Spleen (tissue), 11 donors: ENCODE measurements at regions not wholly inside any gene's neighbourhood (a gene's known extent, or its start where the extent isn't known, plus 50 kb on each side); places are given as distances from the start of the nearest gene placed in this dataset.

Source experiments
- DNase-seq: peaks from one replicate; pipeline ENCODE4 v3.0.0-alpha.2; 2020
- H3K27ac ChIP-seq, 8 donors: fragments of 200-600 bp; sonication (generic) in 7 of 8; 1 replicate in 4 of 8; 2 replicates in 4 of 8; pipeline versions ENCODE4 v1.5.0 to v1.8.0; 2016 to 2021; ENCODE audit warnings: inconsistent platforms in 4 of 8, mild to moderate bottlenecking in 4 of 8, moderate library complexity in 1 of 8
- H3K27me3 ChIP-seq, 7 donors: fragments of 200-600 bp; sonication (generic) in 6 of 7; replicated peaks in 1 of 7; 1 replicate in 4 of 7; 2 replicates in 3 of 7; pipeline versions ENCODE4 v1.5.0 to v1.8.0; 2016 to 2021; ENCODE audit warnings: inconsistent platforms in 3 of 7, mild to moderate bottlenecking in 1 of 7
- H3K36me3 ChIP-seq, 6 donors: fragments of 200-600 bp; sonication (generic) in 5 of 6; 1 replicate in 4 of 6; 2 replicates in 2 of 6; pipeline versions ENCODE4 v1.5.0 to v1.8.0; 2016 to 2021; ENCODE audit warnings: inconsistent platforms in 2 of 6
- H3K4me1 ChIP-seq, 6 donors: fragments of 200-600 bp; sonication (generic) in 5 of 6; 1 replicate in 3 of 6; 2 replicates in 3 of 6; pipeline versions ENCODE4 v1.5.0 to v1.8.0; 2016 to 2021; ENCODE audit warnings: inconsistent platforms in 3 of 6
- H3K4me3 ChIP-seq, 8 donors: fragments of 200-600 bp; sonication (generic) in 7 of 8; 1 replicate in 4 of 8; 2 replicates in 4 of 8; pipeline versions ENCODE4 v1.5.0 to v1.8.0; 2016 to 2021; ENCODE audit warnings: inconsistent platforms in 4 of 8, mild to moderate bottlenecking in 4 of 8, moderate library complexity in 2 of 8
- H3K9me3 ChIP-seq, 8 donors: fragments of 200-600 bp; sonication (generic) in 7 of 8; 1 replicate in 4 of 8; 2 replicates in 4 of 8; pipeline versions ENCODE4 v1.5.0 to v1.8.0; 2016 to 2021; ENCODE audit warnings: inconsistent platforms in 4 of 8
- POLR2A ChIP-seq, 3 donors: fragments of 450-650 bp; IDR thresholded peaks; one replicate each; pipeline ENCODE4 v1.5.1; 2017; ENCODE audit warnings: antibody characterized with exemption in 3 of 3, mild to moderate bottlenecking in 1 of 3
- POLR2AphosphoS5 ChIP-seq, 3 donors: sonication (generic); formaldehyde crosslinking; IDR thresholded peaks; one replicate each; pipeline ENCODE4 v1.5.1; 2017; ENCODE audit warnings: antibody characterized with exemption in 3 of 3
- WGBS, 5 donors: extraction: QIAGEN DNeasy Blood & Tissue Kit in 3 of 5; methylation state at CpG; one replicate each; pipeline versions ENCODE4 v1.1.5 to v1.1.7; 2013 to 2018; 5-methylcytosine and 5-hydroxymethylcytosine counted together
- intact Hi-C: fragments of 100-400 bp; cut with DNase I; formaldehyde crosslinking; loops from one replicate; pipeline ENCODE4 v1.15.0; 2023; ENCODE audit warnings: low total_unique reads
- TF ChIP-seq, protein P1 (sequence below), 11 experiments: fragments of 200-600 bp in 7 of 11; fragments of 450-650 bp in 4 of 11; sonication (generic) in 4 of 11; IDR thresholded peaks in 8 of 11; conservative IDR thresholded peaks in 3 of 11; 1 replicate in 7 of 11; 2 replicates in 4 of 11; pipeline versions ENCODE4 v1.4.0 to v1.8.0; 2016 to 2021; ENCODE audit warnings: antibody characterized with exemption in 11 of 11, inconsistent platforms in 4 of 11, mild to moderate bottlenecking in 1 of 11
- donor health status: healthy with polysubstance abuse.
- donor health status: DM: no; HTN: no; CAD: no; lungs with moderate emphysema.
- donor health status: DM: no; HTN: no; CAD: no.
- donor health status: Bipolar disorder and iron deficiency.
- donor health status: healthy.
- donor health status: DM: no; HTN: no; CAD: no.
- donor health status: DM: yes; HTN: yes; CAD: no.

DNA sequence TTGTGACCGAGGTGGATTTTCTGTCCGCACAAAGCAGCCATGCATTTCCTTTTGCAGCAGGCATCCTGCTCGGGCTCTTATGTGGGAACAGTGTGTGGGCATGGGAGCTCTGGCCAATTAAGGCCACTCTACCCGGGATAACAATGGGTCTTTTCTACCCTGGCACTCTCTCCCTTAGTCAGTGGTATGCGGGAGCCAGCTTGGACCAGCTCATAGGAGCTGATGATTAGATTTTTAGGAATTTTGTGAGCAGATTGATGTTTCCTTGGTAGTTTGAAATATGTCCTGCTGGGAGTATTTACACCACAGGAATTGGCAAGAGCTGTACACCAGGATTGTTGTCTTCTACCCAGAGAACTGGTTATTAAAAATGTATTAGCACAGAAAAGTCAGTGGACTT lies 89.3 kb downstream of the SPP2 start:
- WGBS, 5 donors: 85 to 96% (median 93%) methylated on average over 5 of the region's 5 CpGs
- no peak for TF ChIP-seq POLR2A (IDR thresholded peaks at IDR 0.05)
- peaks cover 3 to 28% (median 9%) of the 10 kb centered on the region in 6 donors for H3K4me1 ChIP-seq
- intact Hi-C loops: loop anchor here (5.0 to 10.0 kb wide), 2 partner anchors 145 to 363 kb away; no protein-coding TSS in a partner anchor
- H3K4me3 ChIP-seq: no peak overlapping the region
- peaks cover 0 to 6% (median 0%) of the 10 kb centered on the region in 7 donors for H3K27me3 ChIP-seq
- DNase-seq: no peak
- H3K36me3 ChIP-seq: no peaks in the 10 kb centered on the region
- H3K27ac ChIP-seq: no peak overlapping the region
- no peaks in the 10 kb centered on the region for H3K9me3 ChIP-seq

DNA sequence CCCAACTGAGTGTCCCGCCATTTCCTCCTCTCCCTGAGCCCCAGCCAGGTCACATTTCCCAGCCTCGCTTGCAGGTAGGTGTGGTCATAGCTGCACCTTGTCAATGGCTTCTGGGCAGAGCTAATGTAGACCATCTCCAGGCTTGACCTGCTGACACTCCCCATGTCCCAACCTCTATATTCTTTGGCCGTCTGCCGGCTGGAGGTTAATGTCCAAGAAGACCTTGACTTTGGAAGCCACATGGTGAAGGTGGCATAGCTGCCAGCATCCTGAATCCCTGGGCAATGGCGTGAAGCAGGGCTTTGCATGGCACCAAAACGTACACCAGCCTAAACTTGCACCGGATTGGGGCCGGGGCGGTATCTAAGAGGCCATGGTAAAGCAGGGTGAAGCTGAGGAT lies 88.3 kb downstream of the SPP2 start:
- TF ChIP-seq POLR2A (IDR thresholded peaks at IDR 0.05) (no peak), POLR2AphosphoS5 (IDR thresholded peaks at IDR 0.05) (no peak)
- TF ChIP-seq, protein P1, sequence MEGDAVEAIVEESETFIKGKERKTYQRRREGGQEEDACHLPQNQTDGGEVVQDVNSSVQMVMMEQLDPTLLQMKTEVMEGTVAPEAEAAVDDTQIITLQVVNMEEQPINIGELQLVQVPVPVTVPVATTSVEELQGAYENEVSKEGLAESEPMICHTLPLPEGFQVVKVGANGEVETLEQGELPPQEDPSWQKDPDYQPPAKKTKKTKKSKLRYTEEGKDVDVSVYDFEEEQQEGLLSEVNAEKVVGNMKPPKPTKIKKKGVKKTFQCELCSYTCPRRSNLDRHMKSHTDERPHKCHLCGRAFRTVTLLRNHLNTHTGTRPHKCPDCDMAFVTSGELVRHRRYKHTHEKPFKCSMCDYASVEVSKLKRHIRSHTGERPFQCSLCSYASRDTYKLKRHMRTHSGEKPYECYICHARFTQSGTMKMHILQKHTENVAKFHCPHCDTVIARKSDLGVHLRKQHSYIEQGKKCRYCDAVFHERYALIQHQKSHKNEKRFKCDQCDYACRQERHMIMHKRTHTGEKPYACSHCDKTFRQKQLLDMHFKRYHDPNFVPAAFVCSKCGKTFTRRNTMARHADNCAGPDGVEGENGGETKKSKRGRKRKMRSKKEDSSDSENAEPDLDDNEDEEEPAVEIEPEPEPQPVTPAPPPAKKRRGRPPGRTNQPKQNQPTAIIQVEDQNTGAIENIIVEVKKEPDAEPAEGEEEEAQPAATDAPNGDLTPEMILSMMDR (IDR thresholded peaks at IDR 0.05 in 8 of 11, conservative IDR thresholded peaks at IDR 0.05 in 3 of 11): no peak
- Histone ChIP-seq H3K9me3 (no peaks in the 10 kb centered on the region), H3K36me3 (no peaks in the 10 kb centered on the region), H3K27ac (no peak overlapping the region), H3K27me3 (peaks cover 0 to 14% (median 0%) of the 10 kb centered on the region in 7 donors), H3K4me1 (peaks cover 3 to 28% (median 9%) of the 10 kb centered on the region in 6 donors), H3K4me3 (no peak overlapping the region)
- DNase-seq: no peak
- 89 to 92% (median 89%) methylated on average over 9 of the region's 9 CpGs for WGBS, 5 donors
- intact Hi-C loops: loop anchor here (5.0 to 10.0 kb wide), 2 partner anchors 146 to 363 kb away; no protein-coding TSS in a partner anchor

DNA sequence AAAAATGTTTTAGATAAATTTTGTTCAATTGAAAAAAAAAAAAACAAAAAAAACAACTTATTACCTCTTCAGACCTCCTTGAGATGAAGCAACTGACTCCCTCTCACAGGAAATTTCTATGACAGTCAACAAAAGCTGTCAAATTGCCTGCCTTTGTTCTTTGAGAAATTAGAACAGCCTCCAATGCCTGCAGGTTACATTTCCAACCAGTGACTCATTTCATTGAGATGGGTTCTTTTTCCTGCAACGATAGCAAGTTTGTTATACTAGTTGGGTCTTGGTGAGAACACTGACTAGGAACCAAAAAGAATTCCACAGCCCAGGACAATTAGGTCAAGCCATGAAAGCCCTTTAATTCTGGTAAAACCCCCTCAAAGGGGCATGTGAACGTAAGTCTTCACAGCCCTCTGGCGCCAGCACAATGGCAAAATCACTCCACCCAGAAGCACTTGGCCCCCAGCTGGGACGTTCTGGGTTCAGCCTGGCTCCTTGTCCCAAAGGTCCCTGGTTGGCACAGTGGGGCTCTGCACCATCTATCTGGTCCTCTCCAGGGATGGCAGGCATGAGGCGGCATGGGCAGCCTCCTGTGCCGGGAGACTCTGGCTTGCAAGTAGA lies 87.0 kb downstream of the SPP2 start:
- Histone ChIP-seq H3K27ac (peak overlapping the region in 1 of 8 donors; percentile 1), H3K4me3 (no peak overlapping the region), H3K4me1 (peaks cover 3 to 28% (median 9%) of the 10 kb centered on the region in 6 donors), H3K9me3 (no peaks in the 10 kb centered on the region), H3K27me3 (peaks cover 0 to 16% (median 0%) of the 10 kb centered on the region in 7 donors), H3K36me3 (no peaks in the 10 kb centered on the region)
- TF ChIP-seq POLR2A (IDR thresholded peaks at IDR 0.05) (no peak), POLR2AphosphoS5 (IDR thresholded peaks at IDR 0.05) (no peak)
- TF ChIP-seq, protein P1 (IDR thresholded peaks at IDR 0.05 in 8 of 11, conservative IDR thresholded peaks at IDR 0.05 in 3 of 11): no peak
- intact Hi-C loops: loop anchor here (5.0 to 10.0 kb wide), 2 partner anchors 147 to 365 kb away; no protein-coding TSS in a partner anchor
- no peak for DNase-seq
- WGBS, 5 donors: 85 to 90% (median 87%) methylated on average over 6 of the region's 6 CpGs

DNA sequence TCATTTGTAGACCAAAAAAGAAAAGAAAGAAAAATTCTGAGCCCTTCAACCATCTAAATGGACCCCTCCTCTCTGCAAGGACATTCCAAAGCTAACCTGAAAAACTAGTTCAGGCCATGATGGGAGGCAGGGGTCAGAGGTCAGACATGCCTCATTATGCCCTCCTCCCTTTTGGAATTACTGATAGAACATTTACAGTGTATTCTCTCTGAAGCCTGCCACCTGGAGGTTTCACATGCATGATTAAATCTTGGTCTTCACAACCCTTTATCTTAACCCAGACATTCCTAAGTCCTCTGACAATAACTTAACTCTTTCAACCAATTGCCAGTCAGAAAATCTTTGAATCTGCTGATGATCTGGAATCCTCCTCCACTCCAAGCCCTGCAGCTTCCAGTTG lies 86.0 kb downstream of the SPP2 start:
- intact Hi-C loops: loop anchor here (5.0 to 10.0 kb wide), 2 partner anchors 148 to 366 kb away; no protein-coding TSS in a partner anchor
- no peak overlapping the region for H3K4me3 ChIP-seq
- H3K9me3 ChIP-seq: no peaks in the 10 kb centered on the region
- H3K27ac ChIP-seq: no peak overlapping the region
- H3K36me3 ChIP-seq: no peaks in the 10 kb centered on the region
- H3K27me3 ChIP-seq: peaks cover 0 to 16% (median 0%) of the 10 kb centered on the region in 7 donors
- TF ChIP-seq POLR2AphosphoS5 (IDR thresholded peaks at IDR 0.05) (no peak), POLR2A (IDR thresholded peaks at IDR 0.05) (no peak)
- TF ChIP-seq, protein P1 (IDR thresholded peaks at IDR 0.05 in 8 of 11, conservative IDR thresholded peaks at IDR 0.05 in 3 of 11): no peak
- DNase-seq: no peak
- H3K4me1 ChIP-seq: peaks cover 3 to 28% (median 9%) of the 10 kb centered on the region in 6 donors
